ENCODE measurements at regions not wholly inside any gene's neighbourhood (a gene's known extent, or its start where the extent isn't known, plus 50 kb on each side); places are given as distances from the start of the nearest gene placed in this dataset.

DNA sequence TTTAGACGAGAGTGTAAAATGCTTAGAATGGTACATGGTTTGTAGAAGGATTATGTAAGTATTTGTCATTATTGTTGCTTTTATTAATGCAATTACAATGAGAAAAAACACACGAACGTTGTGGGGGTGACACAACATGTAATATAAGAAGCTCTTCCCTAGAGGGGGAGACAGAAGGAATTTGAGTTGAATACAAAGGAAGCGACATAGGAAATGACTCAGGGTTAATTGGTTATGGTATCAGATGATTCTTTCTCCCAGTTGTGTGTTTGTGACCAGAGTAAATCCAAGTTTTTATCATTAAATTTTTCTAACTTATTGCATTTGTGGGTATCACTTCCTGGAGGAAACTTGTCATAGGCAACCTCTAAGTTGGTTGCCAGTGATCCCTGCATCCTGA lies 625.6 kb upstream of the CDH2 start:
- Mint-ChIP-seq H3K9me3 (ENCODE audit: insufficient read depth) (no peaks in the 10 kb centered on the region), H3K36me3 (ENCODE audit: low read depth) (no peaks in the 10 kb centered on the region)
- CTCF ChIA-PET: no interaction called here

DNA sequence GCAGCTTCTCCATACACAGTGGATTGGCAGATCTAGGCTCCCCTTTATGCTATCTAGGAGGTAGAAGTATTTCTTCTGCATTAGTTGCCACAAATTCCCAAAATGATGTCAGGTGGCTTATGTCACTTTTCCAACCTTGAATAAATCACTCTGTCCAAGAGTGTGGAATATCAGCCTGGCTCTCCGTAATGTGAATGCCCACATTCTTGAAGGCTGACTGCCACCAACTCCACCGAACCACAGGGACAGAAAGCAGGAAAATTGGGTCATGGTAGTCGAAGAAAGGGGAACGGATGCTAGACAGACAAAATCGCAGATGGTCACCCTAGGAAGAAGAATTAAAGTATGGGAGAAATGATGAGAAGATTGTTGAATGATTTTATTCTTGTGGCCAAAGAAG lies 624.9 kb upstream of the CDH2 start:
- POLR2A ChIA-PET: no interaction called here
- H3K9me3 Mint-ChIP-seq (ENCODE audit: insufficient read depth): no peaks in the 10 kb centered on the region
- no peak overlapping the region for H3K27ac Mint-ChIP-seq
- CTCF ChIA-PET: no interaction called here
- H3K36me3 Mint-ChIP-seq (ENCODE audit: low read depth): no peaks in the 10 kb centered on the region
- DNase-seq (no peak), ATAC-seq (no peak)
- no peaks in the 10 kb centered on the region for H3K4me1 Mint-ChIP-seq (ENCODE audit: low read depth)
- H3K27me3 Mint-ChIP-seq (ENCODE audit: low read depth): no peaks in the 10 kb centered on the region
- H3K4me3 Mint-ChIP-seq: no peak overlapping the region

More for the DNA sequence above, 625.6 kb upstream of the CDH2 start:
- no peak for ATAC-seq
- Mint-ChIP-seq H3K27ac (no peak overlapping the region), H3K27me3 (ENCODE audit: low read depth) (no peaks in the 10 kb centered on the region), H3K4me3 (no peak overlapping the region), H3K4me1 (ENCODE audit: low read depth) (no peaks in the 10 kb centered on the region)
- DNase-seq: no peak
- POLR2A ChIA-PET: no interaction called here

DNA sequence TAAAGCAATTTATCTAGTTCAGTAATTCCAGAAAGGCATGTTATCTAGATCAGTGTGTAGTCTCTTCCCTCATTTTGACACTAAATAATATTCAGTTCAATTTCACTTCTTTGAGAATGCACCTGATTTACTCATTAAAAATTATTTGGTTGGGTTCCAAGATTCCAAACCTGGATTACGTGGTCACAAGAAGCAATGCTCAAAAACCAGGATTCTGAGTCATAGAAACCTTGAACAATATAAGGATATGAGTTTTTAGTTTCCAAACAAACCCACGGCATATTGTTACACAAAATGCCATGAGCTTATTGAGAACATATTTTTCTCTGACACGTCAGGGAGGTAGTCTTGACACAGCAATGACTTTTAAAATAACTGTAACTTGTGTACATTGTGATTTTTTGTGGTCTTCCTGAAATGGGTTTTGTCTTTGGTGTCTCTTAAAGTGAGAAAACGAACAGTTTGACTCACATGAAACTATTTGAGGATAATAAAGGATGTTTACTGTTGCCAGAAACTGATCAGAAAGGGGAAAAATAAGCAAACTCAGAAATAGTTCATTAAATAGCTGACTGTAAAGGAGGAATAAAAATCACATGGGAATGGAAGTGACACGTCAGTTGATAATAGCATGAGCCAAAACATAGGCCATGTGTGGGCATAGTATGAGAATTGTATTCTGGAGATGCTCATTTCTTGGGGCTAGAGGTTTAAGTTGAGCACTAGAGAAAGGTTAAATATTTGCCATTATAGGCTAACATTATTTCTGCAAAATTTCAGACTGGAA lies 617.7 kb upstream of the CDH2 start:
- POLR2A ChIA-PET: no interaction called here
- no peak overlapping the region for H3K27ac Mint-ChIP-seq
- no peaks in the 10 kb centered on the region for H3K27me3 Mint-ChIP-seq (ENCODE audit: low read depth)
- ATAC-seq: no peak
- peaks cover 9% of the 10 kb centered on the region for H3K4me1 Mint-ChIP-seq (ENCODE audit: low read depth)
- H3K9me3 Mint-ChIP-seq (ENCODE audit: insufficient read depth): peaks cover 10% of the 10 kb centered on the region
- no peaks in the 10 kb centered on the region for H3K36me3 Mint-ChIP-seq (ENCODE audit: low read depth)
- no peak overlapping the region for H3K4me3 Mint-ChIP-seq
- CTCF ChIA-PET: no interaction called here
- DNase-seq: no peak

DNA sequence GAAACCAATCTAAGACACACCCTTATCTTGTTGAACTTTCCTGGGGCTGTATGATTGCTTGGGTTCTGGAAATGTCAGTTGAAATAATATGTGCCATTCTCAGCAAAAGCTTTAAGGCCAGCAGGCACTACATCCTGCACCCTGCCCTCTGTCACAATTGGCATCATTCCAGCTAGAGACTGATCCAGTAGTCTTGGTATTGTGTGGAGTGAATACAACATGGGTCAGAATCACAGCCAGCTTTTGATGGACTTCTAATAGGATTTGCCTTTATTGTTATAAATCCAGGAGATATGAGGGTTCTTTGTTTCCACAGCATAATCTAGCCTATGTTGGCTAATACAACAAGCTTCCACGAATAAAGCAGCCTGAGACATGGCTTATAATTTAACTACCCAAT lies 617.0 kb upstream of the CDH2 start:
- H3K4me1 Mint-ChIP-seq (ENCODE audit: low read depth): peaks cover 9% of the 10 kb centered on the region
- DNase-seq (no peak), ATAC-seq (no peak)
- CTCF ChIA-PET: no interaction called here
- no peaks in the 10 kb centered on the region for H3K36me3 Mint-ChIP-seq (ENCODE audit: low read depth)
- POLR2A ChIA-PET: no interaction called here
- peaks cover 10% of the 10 kb centered on the region for H3K9me3 Mint-ChIP-seq (ENCODE audit: insufficient read depth)
- H3K27me3 Mint-ChIP-seq (ENCODE audit: low read depth): no peaks in the 10 kb centered on the region
- no peak overlapping the region for H3K27ac Mint-ChIP-seq
- no peak overlapping the region for H3K4me3 Mint-ChIP-seq

DNA sequence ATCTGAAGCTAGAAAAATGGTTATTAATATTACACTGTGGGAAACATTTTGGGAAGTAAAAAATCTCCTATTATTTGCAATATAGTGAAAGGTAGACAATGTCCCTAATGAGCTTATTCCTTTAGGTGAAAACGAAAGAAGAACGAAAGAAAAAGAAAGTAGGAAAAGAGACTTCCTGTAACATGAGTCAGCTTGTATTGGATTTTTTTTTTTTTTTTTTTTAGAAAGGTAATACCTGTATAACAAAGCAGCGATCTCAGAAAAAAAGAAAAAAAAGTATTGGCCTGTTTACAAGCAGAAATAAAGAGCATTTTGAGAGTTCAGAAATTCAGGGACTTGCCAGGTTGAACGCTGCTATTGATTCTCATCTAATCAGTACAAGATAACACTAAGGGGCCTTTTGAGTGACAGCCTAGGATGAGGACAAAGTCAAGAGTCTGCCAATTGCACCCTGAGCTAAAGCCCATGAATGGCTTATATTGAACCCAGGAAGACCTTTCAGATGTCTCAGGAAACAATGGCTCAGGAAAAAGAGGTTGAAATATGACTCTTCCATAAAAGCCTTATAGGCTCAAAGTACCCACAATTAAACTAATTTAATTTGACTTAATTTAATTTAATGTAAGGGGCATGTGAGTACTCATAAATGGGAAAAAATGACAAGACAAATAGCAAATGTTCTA lies 615.6 kb upstream of the CDH2 start:
- DNase-seq: no peak
- Mint-ChIP-seq H3K9me3 (ENCODE audit: insufficient read depth) (peaks cover 10% of the 10 kb centered on the region), H3K4me1 (ENCODE audit: low read depth) (peaks cover 9% of the 10 kb centered on the region), H3K4me3 (peak overlapping the region; percentile 47), H3K27me3 (ENCODE audit: low read depth) (no peaks in the 10 kb centered on the region), H3K27ac (no peak overlapping the region), H3K36me3 (ENCODE audit: low read depth) (no peaks in the 10 kb centered on the region)
- POLR2A ChIA-PET: no interaction called here
- ATAC-seq: no peak
- CTCF ChIA-PET: no interaction called here

DNA sequence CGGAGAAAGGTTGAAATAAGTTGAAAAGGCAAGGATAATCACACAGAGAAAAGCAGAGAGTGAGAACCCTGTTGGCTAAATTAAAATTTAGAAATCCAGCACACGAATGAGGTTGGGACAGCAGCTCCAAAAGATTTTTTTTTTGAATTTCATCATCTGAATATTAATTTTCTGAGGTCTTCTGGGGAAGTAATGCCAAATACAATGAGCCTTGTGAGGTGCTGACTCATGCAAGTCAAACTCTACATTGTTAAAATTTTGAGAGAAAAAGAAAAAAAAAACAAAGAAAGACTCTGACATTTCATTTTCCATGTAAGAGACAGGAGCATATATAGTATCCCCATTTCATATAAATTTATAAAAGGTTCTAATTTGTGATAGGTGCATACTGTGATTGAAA lies 614.2 kb upstream of the CDH2 start:
- CTCF ChIA-PET: no interaction called here
- DNase-seq (no peak), ATAC-seq (no peak)
- Mint-ChIP-seq H3K4me3 (no peak overlapping the region), H3K27ac (no peak overlapping the region), H3K27me3 (ENCODE audit: low read depth) (no peaks in the 10 kb centered on the region), H3K4me1 (ENCODE audit: low read depth) (peaks cover 9% of the 10 kb centered on the region), H3K36me3 (ENCODE audit: low read depth) (no peaks in the 10 kb centered on the region), H3K9me3 (ENCODE audit: insufficient read depth) (peaks cover 10% of the 10 kb centered on the region)
- POLR2A ChIA-PET: no interaction called here

DNA sequence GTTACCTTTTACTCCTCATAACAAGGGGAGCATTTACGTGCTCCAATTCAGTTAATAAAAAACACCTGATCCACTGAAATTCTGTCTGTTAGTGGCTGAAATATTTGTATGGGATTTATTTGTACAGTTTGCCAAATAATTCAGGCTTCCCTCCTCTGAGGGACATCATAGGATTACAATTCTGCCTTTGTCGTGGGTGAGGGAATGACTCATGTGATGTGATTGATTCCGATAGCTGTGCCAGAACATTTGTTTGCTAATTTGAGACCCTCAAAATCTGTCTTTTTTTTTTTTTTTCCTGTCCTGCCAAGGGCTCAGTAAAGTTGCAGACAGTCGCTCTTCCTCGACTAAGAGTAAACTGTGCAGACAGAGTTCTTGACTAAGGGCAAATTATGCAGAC lies 612.6 kb upstream of the CDH2 start:
- ATAC-seq: no peak
- Mint-ChIP-seq H3K4me3 (no peak overlapping the region), H3K4me1 (ENCODE audit: low read depth) (peaks cover 9% of the 10 kb centered on the region), H3K27ac (no peak overlapping the region), H3K27me3 (ENCODE audit: low read depth) (no peaks in the 10 kb centered on the region), H3K9me3 (ENCODE audit: insufficient read depth) (peaks cover 10% of the 10 kb centered on the region), H3K36me3 (ENCODE audit: low read depth) (no peaks in the 10 kb centered on the region)
- POLR2A ChIA-PET: interaction anchor here (0.6 kb wide), 1 partner anchor 12 kb away, joined by 4 read pairs; no protein-coding TSS in a partner anchor
- no peak for DNase-seq
- CTCF ChIA-PET: no interaction called here

DNA sequence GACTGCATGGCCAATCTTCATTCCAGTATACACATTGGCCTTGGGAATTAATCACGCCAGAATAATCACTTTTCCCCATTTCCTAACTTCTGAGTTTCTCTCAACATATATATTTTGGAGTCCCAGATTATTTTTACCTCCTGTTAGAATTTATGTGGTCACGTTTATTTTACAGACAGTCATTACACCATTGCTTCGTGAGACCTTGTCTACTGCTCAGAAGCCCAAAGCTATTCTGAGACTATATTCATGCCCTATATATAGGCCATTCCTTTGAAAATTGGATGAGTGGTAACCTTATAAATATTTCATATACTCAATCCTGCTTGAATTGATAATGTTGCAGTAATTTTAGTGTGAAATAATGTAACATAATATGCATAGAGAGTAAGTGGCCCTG lies 610.0 kb upstream of the CDH2 start:
- H3K4me1 Mint-ChIP-seq (ENCODE audit: low read depth): peaks cover 8% of the 10 kb centered on the region
- H3K4me3 Mint-ChIP-seq: no peak overlapping the region
- no peaks in the 10 kb centered on the region for H3K27me3 Mint-ChIP-seq (ENCODE audit: low read depth)
- ChIA-PET CTCF (no interaction called here), POLR2A (no interaction called here)
- no peaks in the 10 kb centered on the region for H3K36me3 Mint-ChIP-seq (ENCODE audit: low read depth)
- H3K27ac Mint-ChIP-seq: no peak overlapping the region
- peaks cover 5% of the 10 kb centered on the region for H3K9me3 Mint-ChIP-seq (ENCODE audit: insufficient read depth)
- no peak for DNase-seq
- no peak for ATAC-seq

DNA sequence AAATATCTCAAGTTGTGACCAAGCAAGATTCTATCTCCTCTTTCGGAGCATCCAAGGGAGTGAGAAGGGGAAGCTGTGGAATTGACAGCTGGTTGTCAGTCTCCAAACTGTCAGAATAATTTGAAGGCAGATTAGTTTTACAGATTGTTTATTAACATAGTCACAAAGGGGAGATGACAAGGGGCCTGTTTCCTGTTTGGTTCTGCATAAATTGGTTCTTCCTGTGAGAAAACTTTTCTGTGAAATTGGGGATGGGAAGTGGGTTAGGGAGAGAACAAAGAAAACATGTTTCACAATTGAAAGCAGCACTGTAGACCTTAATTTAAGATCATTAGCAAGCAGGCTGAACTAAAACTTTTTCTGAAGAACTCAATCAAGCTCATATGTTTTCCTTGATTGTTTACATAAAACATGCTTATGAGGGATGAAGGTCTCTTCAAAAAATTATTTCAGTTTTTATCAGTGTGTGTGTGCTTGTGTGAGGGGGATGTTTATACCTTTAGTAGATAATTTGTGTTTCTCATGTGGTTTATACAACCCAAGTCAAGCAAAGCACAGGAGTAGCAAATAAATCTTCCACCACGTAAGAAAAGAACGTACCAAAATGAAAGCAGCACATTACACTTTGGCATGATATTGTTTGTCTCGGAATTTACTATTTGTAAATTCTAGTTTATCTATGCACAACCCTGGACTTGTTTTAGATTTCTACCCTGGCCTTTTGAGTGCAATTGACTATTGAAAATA lies 604.9 kb upstream of the CDH2 start:
- DNase-seq (no peak), ATAC-seq (no peak)
- CTCF ChIA-PET: no interaction called here
- H3K36me3 Mint-ChIP-seq (ENCODE audit: low read depth): no peaks in the 10 kb centered on the region
- peaks cover 12% of the 10 kb centered on the region for H3K4me1 Mint-ChIP-seq (ENCODE audit: low read depth)
- POLR2A ChIA-PET: no interaction called here
- peaks cover 10% of the 10 kb centered on the region for H3K9me3 Mint-ChIP-seq (ENCODE audit: insufficient read depth)
- H3K27ac Mint-ChIP-seq: peak overlapping the region; percentile 80
- H3K4me3 Mint-ChIP-seq: peak overlapping the region; percentile 10
- H3K27me3 Mint-ChIP-seq (ENCODE audit: low read depth): no peaks in the 10 kb centered on the region

DNA sequence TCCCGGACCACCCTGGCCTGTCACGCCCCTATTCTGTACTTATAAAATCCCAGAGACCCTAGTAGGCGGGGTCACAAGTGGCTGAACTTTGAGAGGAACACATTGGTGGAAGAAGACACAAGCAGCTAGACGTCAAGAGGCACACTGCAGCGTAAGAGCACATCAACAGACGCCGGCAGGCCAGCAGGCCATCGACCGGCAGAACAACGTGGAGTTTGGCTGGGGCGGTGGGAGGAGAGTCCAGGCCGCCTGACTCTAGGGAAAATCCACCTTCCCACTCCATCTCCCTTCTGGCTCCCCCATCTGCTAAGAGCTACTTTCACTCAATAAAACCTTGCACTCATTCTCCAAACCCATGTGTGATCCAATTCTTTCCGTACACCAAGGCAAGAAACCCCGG lies 601.8 kb upstream of the CDH2 start:
- Mint-ChIP-seq H3K4me3 (no peak overlapping the region), H3K27ac (no peak overlapping the region), H3K36me3 (ENCODE audit: low read depth) (no peaks in the 10 kb centered on the region), H3K27me3 (ENCODE audit: low read depth) (no peaks in the 10 kb centered on the region), H3K9me3 (ENCODE audit: insufficient read depth) (peaks cover 10% of the 10 kb centered on the region), H3K4me1 (ENCODE audit: low read depth) (peaks cover 12% of the 10 kb centered on the region)
- ChIA-PET CTCF (no interaction called here), POLR2A (no interaction called here)
- DNase-seq: no peak
- ATAC-seq: no peak

DNA sequence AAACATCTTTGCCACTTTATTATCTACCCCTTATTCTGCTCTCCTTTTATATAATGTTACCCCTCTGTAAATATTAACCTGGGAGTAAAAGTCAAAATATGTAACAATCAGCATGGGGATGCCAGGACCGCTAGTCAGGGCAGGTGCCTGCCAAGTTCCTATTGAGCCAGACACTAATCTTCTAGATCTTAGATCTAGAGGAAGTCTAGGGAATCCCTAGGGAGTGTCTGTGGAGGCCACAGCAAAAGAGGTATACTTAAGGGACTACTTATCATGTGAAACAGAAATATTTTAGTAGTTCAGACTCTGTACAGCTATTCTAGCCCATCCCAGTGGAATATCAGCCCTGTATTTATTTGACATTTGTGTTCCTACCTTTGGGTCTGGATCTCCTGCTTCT lies 600.8 kb upstream of the CDH2 start:
- ATAC-seq (no peak), DNase-seq (no peak)
- POLR2A ChIA-PET: interaction anchor here (0.6 kb wide), 1 partner anchor 12 kb away, joined by 4 read pairs; no protein-coding TSS in a partner anchor
- Mint-ChIP-seq H3K27ac (no peak overlapping the region), H3K36me3 (ENCODE audit: low read depth) (no peaks in the 10 kb centered on the region), H3K9me3 (ENCODE audit: insufficient read depth) (peaks cover 7% of the 10 kb centered on the region), H3K4me3 (no peak overlapping the region), H3K4me1 (ENCODE audit: low read depth) (peaks cover 11% of the 10 kb centered on the region), H3K27me3 (ENCODE audit: low read depth) (no peaks in the 10 kb centered on the region)
- CTCF ChIA-PET: no interaction called here

DNA sequence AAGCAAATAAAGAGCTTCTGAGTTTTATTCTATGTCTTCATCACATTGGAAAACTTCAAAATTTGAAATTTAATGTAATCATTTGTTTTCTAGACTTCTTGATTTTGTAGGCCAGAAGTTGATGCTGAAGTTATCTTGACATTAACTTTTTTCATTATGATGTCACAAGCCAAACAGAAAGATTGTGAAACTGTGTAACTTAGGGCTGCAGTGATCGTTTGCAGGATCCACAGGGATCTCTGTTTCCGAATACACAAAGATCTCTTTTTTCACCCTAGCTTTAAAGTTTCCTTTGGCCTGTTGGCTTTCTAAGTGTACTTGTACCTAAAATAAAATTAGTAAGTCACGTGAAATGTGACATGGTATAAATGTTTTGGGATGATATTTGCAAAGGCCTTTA lies 594.9 kb upstream of the CDH2 start:
- ATAC-seq (no peak), DNase-seq (no peak)
- H3K9me3 Mint-ChIP-seq (ENCODE audit: insufficient read depth): no peaks in the 10 kb centered on the region
- H3K27ac Mint-ChIP-seq: no peak overlapping the region
- peaks cover 2% of the 10 kb centered on the region for H3K4me1 Mint-ChIP-seq (ENCODE audit: low read depth)
- ChIA-PET POLR2A (no interaction called here), CTCF (no interaction called here)
- no peaks in the 10 kb centered on the region for H3K27me3 Mint-ChIP-seq (ENCODE audit: low read depth)
- no peak overlapping the region for H3K4me3 Mint-ChIP-seq
- H3K36me3 Mint-ChIP-seq (ENCODE audit: low read depth): no peaks in the 10 kb centered on the region

Data from activated CD8-positive, alpha-beta T cell treated with anti-CD3 and anti-CD28 coated beads, Interleukin-2, amount 10 ng/mL, durations not matched to agents 7 days and 5 days (primary cell).